Pancreas (tissue), 10 donors: ENCODE measurements at regions not wholly inside any gene's neighbourhood (a gene's known extent, or its start where the extent isn't known, plus 50 kb on each side); places are given as distances from the start of the nearest gene placed in this dataset.

Experiments
- ATAC-seq, 4 donors: fragments of 200-7000 bp; cut with Tn5 transposase; one replicate each; pipeline versions ENCODE4 v1.8.0 to v1.9.1; 2020; ENCODE audit warnings: mild to moderate bottlenecking in 4 of 4, moderate library complexity in 4 of 4
- DNase-seq, 6 donors: peaks; one replicate each; pipeline ENCODE4 v3.0.0-alpha.2; 2020
- FAIRE-seq: peaks from 2 replicates; lab custom pipeline; 2012; peaks lifted over from hg19 to GRCh38; lab: Jason Lieb, UNC
- H3K27ac ChIP-seq, 4 donors: fragments of 200-600 bp; sonication (generic); 1 replicate in 3 of 4; 2 replicates in 1 of 4; pipeline versions ENCODE4 v1.5.0 to v1.8.0; 2020
- H3K27me3 ChIP-seq, 4 donors: fragments of 200-600 bp; one replicate each; pipeline ENCODE4 v1.8.0; 2021
- H3K36me3 ChIP-seq, 3 donors: fragments of 200-600 bp; sonication (generic) in 1 of 3; one replicate each; pipeline versions ENCODE4 v1.5.0 to v1.8.0; 2020 to 2021
- H3K4me1 ChIP-seq, 3 donors: fragments of 200-600 bp; one replicate each; pipeline ENCODE4 v1.8.0; 2021
- H3K4me3 ChIP-seq, 4 donors: fragments of 200-600 bp; sonication (generic) in 2 of 4; one replicate each; pipeline versions ENCODE4 v1.5.0 to v1.8.0; 2020 to 2021
- H3K9me3 ChIP-seq, 4 donors: fragments of 200-600 bp; one replicate each; pipeline ENCODE4 v1.8.0; 2021
- CTCF ChIP-seq, 4 donors: fragments of 200-600 bp; sonication (generic) in 3 of 4; IDR thresholded peaks; one replicate each; pipeline versions ENCODE4 v1.5.0 to v1.8.0; 2021; ENCODE audit warnings: antibody characterized with exemption in 4 of 4
- WGBS, 2 donors: extraction: QIAGEN DNeasy Blood & Tissue Kit; methylation state at CpG; one replicate each; pipeline ENCODE4 v1.1.7; 2013; 5-methylcytosine and 5-hydroxymethylcytosine counted together
- intact Hi-C, 3 donors: fragments of 100-400 bp; cut with DNase I; formaldehyde crosslinking; loops; one replicate each; pipeline versions ENCODE4 v1.11.1 to v1.14.2; 2022
- donor health status: healthy with polysubstance abuse.
- donor health status: DM: no; HTN: no; CAD: no; lungs with moderate emphysema.
- donor health status: DM: no; HTN: no; CAD: no.
- donor health status: control.
- donor health status: control.
- donor health status: Bipolar disorder and iron deficiency.
- donor health status: DM: yes; HTN: yes; CAD: no.
- donor health status: DM: no; HTN: no; CAD: no.
- donor health status: DM: no; HTN: no; CAD: no.
- donor health status: DM: yes; HTN: yes; CAD: no.

GRCh38 chr14:38316922-38317321 lies 61.0 kb upstream of the CLEC14A start:
- no peak for FAIRE-seq
- intact Hi-C loops, result no loop called here
- H3K27me3 ChIP-seq, result no peaks in the 10 kb centered on the region
- TF ChIP-seq CTCF (IDR thresholded peaks at IDR 0.05), result no peak
- H3K4me3 ChIP-seq, result no peak overlapping the region
- H3K27ac ChIP-seq, result no peak overlapping the region
- H3K9me3 ChIP-seq, result no peaks in the 10 kb centered on the region
- no peak for DNase-seq
- WGBS, 2 donors, result 61 to 68% methylated on average over 3 of the region's 3 CpGs
- H3K4me1 ChIP-seq, result no peaks in the 10 kb centered on the region
- H3K36me3 ChIP-seq, result no peaks in the 10 kb centered on the region
- no peak for ATAC-seq

- no peak for FAIRE-seq
- intact Hi-C loops, result no loop called here
These were observed 55.8 kb upstream of the CLEC14A start for GRCh38 chr14:38311655-38312054.

GRCh38 chr14:38310420-38310995 lies 54.6 kb upstream of the CLEC14A start:
- no peaks in the 10 kb centered on the region for H3K9me3 ChIP-seq
- H3K4me3 ChIP-seq, result no peak overlapping the region
- 51 to 73% methylated on average over 3 of the region's 3 CpGs for WGBS, 2 donors
- ATAC-seq (no peak), DNase-seq (no peak), FAIRE-seq (no peak)
- no peak for TF ChIP-seq CTCF (IDR thresholded peaks at IDR 0.05)
- no peaks in the 10 kb centered on the region for H3K4me1 ChIP-seq
- no peaks in the 10 kb centered on the region for H3K27me3 ChIP-seq
- no peak overlapping the region for H3K27ac ChIP-seq
- no peaks in the 10 kb centered on the region for H3K36me3 ChIP-seq
- intact Hi-C loops, result no loop called here

More at GRCh38 chr14:38311655-38312054, 55.8 kb upstream of the CLEC14A start:
- Histone ChIP-seq H3K27ac (no peak overlapping the region), H3K4me3 (no peak overlapping the region), H3K4me1 (no peaks in the 10 kb centered on the region), H3K36me3 (no peaks in the 10 kb centered on the region), H3K9me3 (no peaks in the 10 kb centered on the region), H3K27me3 (no peaks in the 10 kb centered on the region)
- no peak for TF ChIP-seq CTCF (IDR thresholded peaks at IDR 0.05)
- ATAC-seq, result no peak
- no peak for DNase-seq

- Histone ChIP-seq H3K27me3 (no peaks in the 10 kb centered on the region), H3K36me3 (no peaks in the 10 kb centered on the region), H3K4me3 (no peak overlapping the region), H3K9me3 (no peaks in the 10 kb centered on the region), H3K27ac (no peak overlapping the region), H3K4me1 (no peaks in the 10 kb centered on the region)
- FAIRE-seq (no peak), ATAC-seq (no peak), DNase-seq (no peak)
- 68 to 78% methylated on average over 5 of the region's 5 CpGs for WGBS, 2 donors
- intact Hi-C loops, result no loop called here
- TF ChIP-seq CTCF (IDR thresholded peaks at IDR 0.05), result no peak
These were observed 53.8 kb upstream of the CLEC14A start for GRCh38 chr14:38309522-38310277.
